ENCODE measurements at regions not wholly inside any gene's neighbourhood (a gene's known extent, or its start where the extent isn't known, plus 50 kb on each side); places are given as distances from the start of the nearest gene placed in this dataset.

- TF ChIP-seq SPEN (CRISPR knock-in tag; IDR thresholded peaks at IDR 0.05; ENCODE audit: low read depth) (no peak), IRX3 (CRISPR knock-in tag; IDR thresholded peaks at IDR 0.05; ENCODE audit: borderline replicate concordance, low read depth) (no peak), ZNF775 (CRISPR knock-in tag; IDR thresholded peaks at IDR 0.05; ENCODE audit: borderline replicate concordance) (no peak)
- ChIA-PET CTCF (ENCODE audit: low intra/inter-chr PET ratio, low total read pairs) (no interaction called here), POLR2A (no interaction called here)
- no peak overlapping the region for H3K9ac ChIP-seq (ENCODE audit: insufficient read depth, low read depth, low read length)
- H3K4me3 ChIP-seq (replicated peaks in 1 of 3; ENCODE audit: insufficient read depth in 1 of 3, low read depth in 2 of 3, low read length in 3 of 3), result no peak overlapping the region
- no peaks in the 10 kb centered on the region for H3K36me3 ChIP-seq (replicated peaks in 1 of 2; ENCODE audit: control insufficient read depth in 1 of 2, insufficient read depth in 2 of 2, low read length in 2 of 2)
- H3K4me2 ChIP-seq (ENCODE audit: low read depth, low read length), result no peak overlapping the region
- no peak overlapping the region for H2AFZ ChIP-seq (ENCODE audit: low read length)
- FAIRE-seq, result no peak
- no TSS peak for BruUV-seq (replicated peaks)
- H3K79me2 ChIP-seq (ENCODE audit: insufficient read depth, low read length), result no peaks in the 10 kb centered on the region
- 0% methylated on average over 1 of the region's 1 CpG for WGBS (ENCODE audit: low lambda C conversion rate)
- in situ Hi-C loops (cut with HindIII; ENCODE audit: extremely low pct_ligation_motif_present, low pct_unique_long_range_greater_than_20kb) (loop anchor here (25.0 kb wide), 1 partner anchor 1949 kb away; no protein-coding TSS in a partner anchor), intact Hi-C loops (cut with micrococcal nuclease; ENCODE audit: unreplicated experiment) (no loop called here)
- ATAC-seq, result no peak
- no peak for DNase-seq (ENCODE audit: low spot score)
- H3K27me3 ChIP-seq (ENCODE audit: control insufficient read depth in 1 of 2, insufficient read depth in 2 of 2, low read length in 2 of 2), result no peaks in the 10 kb centered on the region
- H4K20me1 ChIP-seq (ENCODE audit: insufficient read depth, low read length), result no peaks in the 10 kb centered on the region
- no peaks in the 10 kb centered on the region for H3K9me3 ChIP-seq (ENCODE audit: low read length)
- H3K4me1 ChIP-seq (ENCODE audit: insufficient read depth, low read length), result no peaks in the 10 kb centered on the region
- H3K27ac ChIP-seq (ENCODE audit: extremely low read length, insufficient read depth, low read length), result no peak overlapping the region
Measured at GRCh38 chr9:29838491-29839020, 2265.3 kb upstream of the C9orf72 start.

- POLR2A ChIA-PET, result no interaction called here
- Histone ChIP-seq H3K27ac (ENCODE audit: extremely low read length, insufficient read depth, low read length) (no peak overlapping the region), H3K4me2 (ENCODE audit: low read depth, low read length) (no peak overlapping the region), H3K9me3 (ENCODE audit: low read length) (no peaks in the 10 kb centered on the region), H3K27me3 (ENCODE audit: control insufficient read depth in 1 of 2, insufficient read depth in 2 of 2, low read length in 2 of 2) (no peaks in the 10 kb centered on the region), H2AFZ (ENCODE audit: low read length) (no peak overlapping the region), H3K4me1 (ENCODE audit: insufficient read depth, low read length) (no peaks in the 10 kb centered on the region), H4K20me1 (ENCODE audit: insufficient read depth, low read length) (no peaks in the 10 kb centered on the region), H3K9ac (ENCODE audit: insufficient read depth, low read depth, low read length) (no peak overlapping the region), H3K4me3 (replicated peaks in 1 of 3; ENCODE audit: insufficient read depth in 1 of 3, low read depth in 2 of 3, low read length in 3 of 3) (no peak overlapping the region), H3K79me2 (ENCODE audit: insufficient read depth, low read length) (no peaks in the 10 kb centered on the region), H3K36me3 (replicated peaks in 1 of 2; ENCODE audit: control insufficient read depth in 1 of 2, insufficient read depth in 2 of 2, low read length in 2 of 2) (no peaks in the 10 kb centered on the region)
- ATAC-seq (no peak), FAIRE-seq (no peak), DNase-seq (ENCODE audit: low spot score) (no peak)
- in situ Hi-C loops (cut with HindIII; ENCODE audit: extremely low pct_ligation_motif_present, low pct_unique_long_range_greater_than_20kb) (loop anchor here (25.0 kb wide), 1 partner anchor 1943 kb away; no protein-coding TSS in a partner anchor), intact Hi-C loops (cut with micrococcal nuclease; ENCODE audit: unreplicated experiment) (no loop called here)
- BruUV-seq (replicated peaks), result no TSS peak
- WGBS (ENCODE audit: low lambda C conversion rate), result 0% methylated on average over 1 of the region's 1 CpG
- CTCF ChIA-PET (ENCODE audit: low intra/inter-chr PET ratio, low total read pairs), result no interaction called here
- TF ChIP-seq ZNF746 (CRISPR knock-in tag; IDR thresholded peaks at IDR 0.05) (no peak), KLF12 (CRISPR knock-in tag; IDR thresholded peaks at IDR 0.05; ENCODE audit: borderline replicate concordance) (no peak), RFX5 (IDR thresholded peaks at IDR 0.05; ENCODE audit: low read depth, low read length) (no peak), ZBTB38 (CRISPR knock-in tag; IDR thresholded peaks at IDR 0.05) (no peak), ZNF552 (CRISPR knock-in tag; IDR thresholded peaks at IDR 0.05; ENCODE audit: borderline replicate concordance) (no peak), ARNTL (CRISPR knock-in tag; IDR thresholded peaks at IDR 0.05) (no peak), AFF4 (CRISPR knock-in tag; IDR thresholded peaks at IDR 0.05) (no peak), SMAD9 (CRISPR knock-in tag; IDR thresholded peaks at IDR 0.05) (no peak), CREB1 (IDR thresholded peaks at IDR 0.05) (no peak), CREB1 (CRISPR knock-in tag; IDR thresholded peaks at IDR 0.05) (no peak), KAT7 (CRISPR knock-in tag; IDR thresholded peaks at IDR 0.05; ENCODE audit: borderline replicate concordance) (no peak)
Measured at GRCh38 chr9:29844251-29844650, 2271.0 kb upstream of the C9orf72 start.
